ENCODE measurements at regions not wholly inside any gene's neighbourhood (a gene's known extent, or its start where the extent isn't known, plus 50 kb on each side); places are given as distances from the start of the nearest gene placed in this dataset.
"Not testable (repeated sequence)": the region's sequence is repeated elsewhere in the genome, so short reads cannot be mapped to it uniquely, and the experiment has no call there.

DNA sequence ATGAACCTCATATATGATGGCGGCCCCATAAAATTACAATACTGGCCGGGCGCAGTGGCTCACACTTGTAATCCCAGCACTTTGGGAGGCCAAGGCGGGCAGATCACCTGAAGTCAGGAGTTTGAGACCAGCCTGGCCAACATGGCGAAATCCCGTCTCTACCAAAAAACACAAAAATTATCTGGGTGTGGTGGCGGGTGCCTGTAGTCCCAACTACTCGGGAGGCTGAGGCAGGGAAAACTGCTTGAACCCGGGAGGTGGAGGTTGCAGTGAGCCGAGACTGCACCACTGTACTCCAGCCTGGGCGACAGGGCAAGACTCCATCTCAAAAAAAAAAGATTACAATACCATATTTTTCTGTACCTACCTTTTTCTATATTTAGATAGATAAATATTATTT lies 1345.5 kb downstream of the BRD1 start:
- FAIRE-seq; DNase-seq (ENCODE audit: insufficient read length, low spot score): not testable (repeated sequence)

DNA sequence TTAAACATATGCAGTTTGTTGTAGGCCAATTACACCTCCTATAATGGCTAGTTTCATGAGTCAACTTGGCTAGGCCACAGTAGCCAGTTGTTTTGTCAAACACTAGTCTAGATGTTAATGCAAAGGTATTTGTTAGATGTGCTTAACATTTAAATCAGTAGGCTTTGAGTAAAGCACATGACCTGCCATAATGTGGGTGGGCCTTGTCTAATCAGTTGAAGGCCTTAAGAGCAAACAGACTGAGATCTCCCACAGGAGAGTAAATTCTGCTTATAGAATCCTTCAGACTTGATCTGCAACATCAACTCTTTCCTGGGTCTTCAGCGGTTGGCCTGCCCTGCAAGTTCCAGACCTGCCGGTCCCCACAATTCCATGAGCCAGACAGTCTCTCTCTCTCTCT lies 1345.9 kb downstream of the BRD1 start:
- no peak for FAIRE-seq

DNA sequence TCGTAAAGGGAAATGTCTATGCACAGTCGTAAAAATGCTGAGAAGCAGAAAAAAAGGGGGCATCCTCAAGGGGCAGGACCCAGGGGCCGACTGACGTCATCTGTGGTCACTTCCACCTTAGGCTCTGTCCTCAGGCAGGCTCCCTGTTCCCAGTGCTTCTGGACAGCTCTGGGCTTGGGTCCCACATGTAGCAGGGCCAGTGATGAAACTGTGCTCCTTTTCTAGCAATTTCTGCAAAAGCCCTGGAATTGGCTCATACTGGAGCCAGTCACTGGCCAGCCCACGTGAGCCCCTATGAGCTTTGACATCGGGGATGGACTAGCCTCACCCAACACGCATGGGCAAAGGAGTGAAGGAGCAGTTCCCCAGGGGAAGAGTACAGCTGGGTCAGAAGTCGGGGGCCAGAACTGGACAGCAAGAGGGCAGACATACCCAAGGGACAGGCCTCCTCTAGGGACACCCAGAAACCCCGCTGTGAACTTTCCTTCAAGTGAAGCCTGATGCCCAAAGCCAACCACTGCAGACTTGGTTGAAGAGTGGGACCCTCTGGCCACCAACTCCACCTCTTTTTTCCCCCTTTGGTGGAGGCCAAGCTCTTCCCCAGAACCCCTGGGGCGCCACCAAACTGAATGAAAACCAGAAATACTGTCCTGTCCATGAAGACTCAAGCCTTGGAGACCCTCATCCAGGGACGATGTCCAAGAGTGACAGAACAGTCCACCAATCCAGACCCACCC lies 1349.0 kb downstream of the BRD1 start:
- FAIRE-seq (no peak), DNase-seq (ENCODE audit: insufficient read length, low spot score) (no peak)

More for the DNA sequence above, 1345.9 kb downstream of the BRD1 start:
- DNase-seq (ENCODE audit: insufficient read length, low spot score) = no peak

DNA sequence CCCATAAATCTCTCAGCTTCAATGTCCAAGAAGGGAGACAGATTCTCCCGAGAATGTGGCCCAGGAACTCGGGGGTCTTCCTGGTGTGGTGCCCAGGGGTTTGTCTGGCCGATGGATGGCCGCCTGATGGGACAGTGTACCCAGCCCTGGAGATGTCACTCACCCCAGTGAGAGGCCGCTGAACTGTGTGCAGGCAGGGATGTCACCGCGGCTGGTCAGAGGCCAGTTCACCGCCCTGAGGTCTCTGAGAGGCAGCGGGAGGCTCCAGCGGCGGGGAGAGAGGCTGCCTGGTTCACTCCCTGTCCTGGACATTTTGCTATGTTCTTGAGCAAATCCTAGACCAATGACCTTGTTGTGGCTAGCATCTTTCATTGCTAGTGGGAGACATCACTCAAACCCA lies 1349.5 kb downstream of the BRD1 start:
- FAIRE-seq = no peak
- DNase-seq (ENCODE audit: insufficient read length, low spot score) = no peak

DNA sequence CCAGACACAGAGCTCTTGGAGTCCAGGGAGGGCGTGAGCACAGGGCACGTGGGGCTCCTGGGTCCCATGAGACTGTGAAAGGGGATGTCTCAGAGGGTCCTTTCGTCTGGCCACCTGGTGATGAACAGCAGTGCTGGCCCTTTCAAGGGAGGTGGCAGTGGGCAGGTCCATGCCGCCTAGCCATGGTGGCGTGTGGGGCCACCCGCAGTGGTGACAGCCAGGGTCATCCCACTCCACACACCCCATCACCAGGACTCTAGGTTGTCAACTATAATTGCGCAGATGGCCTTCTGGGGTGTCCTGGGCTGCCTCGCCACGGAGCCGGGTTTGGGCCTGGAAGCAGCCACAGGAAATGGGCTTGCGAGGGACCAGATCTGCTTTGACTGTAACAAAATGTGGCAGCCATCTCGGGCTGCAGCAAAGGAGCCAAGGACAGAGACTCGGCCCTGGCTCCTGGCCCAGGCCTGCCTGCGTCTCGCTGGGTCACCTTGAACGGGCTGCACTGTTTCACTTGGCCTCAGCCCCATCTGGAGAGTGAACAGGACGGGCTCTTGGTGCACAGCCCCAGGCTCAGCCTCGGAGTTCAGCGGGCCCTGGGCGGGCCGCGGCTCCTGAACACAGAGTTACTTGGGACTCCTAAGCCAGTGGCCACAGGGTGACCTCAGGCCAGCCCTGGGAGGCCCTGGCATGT lies 1350.5 kb downstream of the BRD1 start:
- no peak for DNase-seq (ENCODE audit: insufficient read length, low spot score)
- FAIRE-seq = no peak

GRCh38 chr22:48476577-48476976 lies 1351.1 kb downstream of the BRD1 start:
- DNase-seq (ENCODE audit: insufficient read length, low spot score) (no peak), FAIRE-seq (no peak)

GRCh38 chr22:48475661-48476345 lies 1351.9 kb downstream of the BRD1 start:
- DNase-seq (ENCODE audit: insufficient read length, low spot score) = no peak
- no peak for FAIRE-seq

DNA sequence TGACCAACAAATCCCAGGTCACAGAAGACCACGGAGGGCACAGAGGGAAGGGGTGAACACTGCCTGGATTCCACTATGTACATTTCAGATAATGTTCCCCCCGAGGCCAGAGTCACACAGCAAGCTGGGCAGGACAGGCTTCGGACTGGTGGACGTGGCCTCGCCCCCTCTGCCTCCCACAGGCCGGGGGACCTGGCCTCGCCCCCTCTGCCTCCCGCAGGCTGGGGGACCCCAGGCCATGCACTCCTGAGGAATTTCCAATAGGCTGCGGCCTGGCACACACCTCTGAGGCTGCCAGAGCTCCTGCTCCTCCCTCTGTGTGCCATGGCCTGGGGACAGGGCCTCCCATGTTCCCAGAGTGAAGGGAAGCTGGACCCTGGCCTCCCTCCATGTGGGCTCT lies 1352.8 kb downstream of the BRD1 start:
- FAIRE-seq (no peak), DNase-seq (ENCODE audit: insufficient read length, low spot score) (no peak)

DNA sequence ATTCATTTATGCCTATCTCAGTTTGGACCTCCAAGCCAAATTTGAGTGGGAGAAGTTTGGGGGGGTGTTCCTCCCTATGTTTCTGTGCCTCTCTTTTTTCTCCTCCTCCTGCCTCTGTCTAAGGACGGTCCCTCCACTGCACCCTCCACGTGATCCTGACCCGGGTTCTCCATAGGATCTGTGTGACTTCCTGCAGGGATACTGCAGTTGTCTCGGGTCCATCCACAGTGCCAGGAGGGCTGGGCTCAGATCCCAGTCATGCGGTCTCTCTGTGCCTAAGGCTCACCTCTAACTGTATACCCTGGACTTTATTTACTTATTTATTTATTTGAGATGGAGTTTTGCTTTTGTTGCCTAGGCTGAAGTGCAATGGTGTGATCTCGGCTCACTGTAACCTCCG lies 1354.5 kb downstream of the BRD1 start:
- FAIRE-seq = no peak

DNA sequence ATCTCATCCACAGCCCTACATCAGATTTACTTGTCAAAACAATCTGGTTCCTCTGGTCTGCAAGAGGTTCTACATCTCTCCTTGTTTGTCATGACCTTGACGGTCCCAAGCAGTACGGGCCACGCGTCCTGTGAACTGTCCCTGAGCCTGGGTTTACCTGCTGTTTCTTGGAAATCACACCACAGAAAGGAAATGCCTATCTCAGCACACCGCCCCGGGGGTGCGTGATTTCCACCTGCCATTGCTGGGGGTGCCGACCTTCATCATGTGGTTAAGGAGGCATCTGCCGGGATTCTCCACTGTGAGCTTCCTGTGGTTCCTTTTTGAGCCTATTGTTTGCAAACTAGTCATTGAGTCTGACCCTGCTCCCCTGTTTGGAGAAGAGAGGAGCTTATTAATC lies 1363.4 kb downstream of the BRD1 start:
- DNase-seq (ENCODE audit: insufficient read length, low spot score) = no peak
- no peak for FAIRE-seq

More for the DNA sequence above, 1354.5 kb downstream of the BRD1 start:
- no peak for DNase-seq (ENCODE audit: insufficient read length, low spot score)

- no peak for DNase-seq (ENCODE audit: insufficient read length, low spot score)
- no peak for FAIRE-seq
These were observed 1367.5 kb downstream of the BRD1 start for GRCh38 chr22:48459859-48460823.

- FAIRE-seq (no peak), DNase-seq (ENCODE audit: insufficient read length, low spot score) (no peak)
These were observed 1368.4 kb downstream of the BRD1 start for GRCh38 chr22:48459259-48459658.

- DNase-seq (ENCODE audit: insufficient read length, low spot score) (no peak), FAIRE-seq (no peak)
These were observed 1371.2 kb downstream of the BRD1 start for GRCh38 chr22:48456449-48456848.

DNA sequence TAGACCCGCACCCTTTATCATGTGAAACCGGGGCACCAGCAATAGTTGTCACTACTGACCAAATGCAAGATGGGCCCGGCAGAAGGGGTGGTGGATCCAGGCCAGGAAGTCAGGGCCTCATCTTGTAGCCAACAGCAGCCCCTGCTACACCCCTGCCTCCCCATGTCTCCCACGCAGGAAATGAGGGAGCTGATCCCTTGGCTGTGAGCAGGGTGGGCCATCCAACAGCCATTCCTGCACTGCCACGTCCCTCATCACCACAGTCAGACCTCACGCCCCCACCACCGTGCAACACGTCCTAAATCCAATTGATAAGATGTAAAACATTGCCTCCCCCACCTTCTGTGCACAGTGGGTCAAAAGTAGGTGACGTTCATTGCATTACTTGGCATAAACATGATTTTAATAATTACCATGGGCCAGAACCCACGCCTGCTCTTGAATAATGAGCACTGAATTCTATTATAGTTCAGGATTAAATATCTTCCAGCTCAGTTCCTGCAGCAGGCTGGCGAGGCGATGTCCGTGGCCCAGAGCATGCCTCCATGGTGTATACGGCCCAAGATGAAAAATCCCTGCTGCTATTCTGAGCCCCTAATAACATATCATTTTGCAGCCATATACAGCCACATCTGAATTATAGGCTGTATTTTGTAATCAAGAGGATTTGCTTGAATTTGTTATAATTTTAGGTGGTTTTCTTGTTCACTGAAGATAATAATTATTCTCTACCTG lies 1373.8 kb downstream of the BRD1 start:
- FAIRE-seq (no peak), DNase-seq (ENCODE audit: insufficient read length, low spot score) (no peak)

DNA sequence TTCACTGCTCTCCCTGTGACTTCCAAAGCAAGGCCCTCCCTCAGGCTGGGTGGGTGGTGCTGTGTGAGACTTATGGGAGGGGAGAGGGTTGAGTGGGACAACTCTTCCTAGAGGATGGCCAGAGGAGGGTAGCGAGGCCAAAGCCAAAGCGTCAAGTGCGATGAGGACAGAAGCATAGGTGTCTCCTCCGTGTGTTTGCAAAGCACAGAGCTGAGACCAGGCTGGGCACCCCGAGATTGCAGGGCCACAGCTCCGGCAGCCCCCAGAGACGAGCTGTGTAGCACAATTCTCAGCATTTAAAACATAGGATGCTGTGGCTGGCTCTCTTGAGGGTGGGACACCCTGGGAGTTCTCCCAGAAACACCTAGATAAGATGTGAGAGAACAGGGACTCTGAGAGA lies 1374.5 kb downstream of the BRD1 start:
- FAIRE-seq (no peak), DNase-seq (ENCODE audit: insufficient read length, low spot score) (no peak)

DNA sequence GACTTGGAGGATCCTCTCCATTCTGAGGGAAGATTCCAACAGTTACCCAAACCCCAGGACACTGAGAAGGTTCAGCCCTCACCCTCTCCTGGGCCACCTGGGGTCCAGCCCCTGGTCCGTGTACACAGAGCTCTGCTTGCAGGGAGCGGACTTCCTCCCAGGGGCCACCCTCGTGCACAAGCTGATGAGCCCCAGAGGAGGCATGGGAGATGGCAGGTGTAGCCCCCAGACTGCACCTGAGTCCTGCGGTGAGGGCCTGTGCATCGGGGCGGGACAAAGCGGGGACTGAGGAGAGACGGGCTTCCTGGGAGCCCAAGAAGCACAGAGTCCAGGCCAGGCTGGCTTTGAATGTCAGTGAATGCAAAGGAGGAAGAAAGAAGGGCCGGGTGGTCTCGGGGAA lies 1374.9 kb downstream of the BRD1 start:
- FAIRE-seq = no peak
- no peak for DNase-seq (ENCODE audit: insufficient read length, low spot score)

DNA sequence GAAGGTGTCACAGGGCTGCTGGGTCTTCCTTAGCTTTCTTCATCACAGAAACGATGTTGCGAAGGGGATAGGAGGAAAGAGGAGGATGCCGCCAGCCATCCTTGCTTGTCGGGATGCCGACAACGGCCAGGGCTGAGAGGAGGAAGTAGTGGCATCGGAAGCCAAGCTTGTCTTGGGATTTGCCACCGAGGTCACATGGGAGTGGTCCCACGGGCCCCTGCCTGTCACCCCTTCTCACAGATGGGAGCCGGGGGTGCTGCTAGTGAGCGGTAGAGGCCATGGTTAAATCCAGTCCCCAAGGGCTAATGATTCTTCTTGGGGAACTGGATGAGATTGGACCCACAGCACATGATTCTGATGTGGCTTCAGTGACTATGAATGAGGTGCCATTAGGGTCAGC lies 1375.8 kb downstream of the BRD1 start:
- DNase-seq (ENCODE audit: insufficient read length, low spot score) (no peak), FAIRE-seq (no peak)

GRCh38 chr22:48450188-48450825 lies 1377.4 kb downstream of the BRD1 start:
- DNase-seq (ENCODE audit: insufficient read length, low spot score) (no peak), FAIRE-seq (no peak)

DNA sequence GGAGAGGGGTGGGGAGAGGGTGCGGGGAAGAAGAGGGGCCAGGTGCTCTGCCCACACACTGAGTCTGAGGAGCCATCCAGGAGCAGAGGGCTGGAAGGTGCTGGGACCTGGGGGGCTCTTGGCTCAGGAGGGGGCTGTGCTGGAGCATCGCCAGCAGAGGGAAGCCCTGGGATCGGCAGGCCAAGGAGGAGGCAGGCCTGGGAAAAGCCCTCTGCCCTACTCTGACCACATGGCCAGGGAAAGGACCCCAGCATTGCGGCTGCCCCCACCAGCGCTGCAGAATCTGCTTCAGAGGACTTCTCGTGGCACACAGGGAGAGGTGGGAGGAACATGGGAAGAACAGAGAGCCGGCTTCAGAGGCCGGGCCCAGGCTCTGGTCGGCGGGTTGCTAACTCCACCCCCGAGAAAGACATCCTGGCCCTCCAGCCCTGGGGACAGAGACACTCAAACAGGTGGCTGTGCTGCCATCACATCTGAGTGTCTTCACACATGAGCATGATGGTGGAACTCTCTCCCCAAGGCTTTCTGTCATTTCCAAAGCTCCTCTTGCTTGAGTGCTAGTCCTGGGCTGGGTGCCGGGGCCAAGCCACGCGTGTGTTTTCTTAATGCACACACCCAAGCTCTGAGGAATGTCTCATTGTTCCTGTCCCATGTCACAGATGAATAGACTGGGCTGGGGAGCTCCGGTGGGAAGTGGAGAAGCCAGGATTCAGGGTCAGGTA lies 1378.0 kb downstream of the BRD1 start:
- no peak for FAIRE-seq
- DNase-seq (ENCODE audit: insufficient read length, low spot score) = no peak

Measured in HTR-8/SVneo (cell line).